ENCODE measurements at regions not wholly inside any gene's neighbourhood (a gene's known extent, or its start where the extent isn't known, plus 50 kb on each side); places are given as distances from the start of the nearest gene placed in this dataset.

DNA sequence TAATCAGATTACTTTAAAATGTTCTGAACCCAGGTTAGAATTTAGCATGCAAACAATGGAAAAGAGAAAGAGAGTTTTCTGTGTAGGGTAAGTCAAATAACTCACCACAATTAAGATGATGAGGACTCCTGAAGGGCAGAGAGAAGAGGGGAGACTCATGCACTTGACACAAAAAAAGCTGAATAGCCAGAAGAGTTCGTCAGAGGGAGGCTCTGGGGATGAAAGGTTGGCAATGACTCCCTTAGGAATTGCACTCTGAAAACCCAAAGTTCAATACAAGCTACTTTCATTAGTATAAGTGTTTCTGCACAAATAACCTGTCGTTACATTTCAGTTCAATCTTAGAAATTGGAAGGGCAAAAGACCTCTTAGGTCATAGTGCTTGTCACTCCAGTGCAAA, 434.4 kb upstream of the PCDH9 start:
- no peak for FAIRE-seq
- no peaks in the 10 kb centered on the region for H3K36me3 ChIP-seq (ENCODE audit: control insufficient read depth, insufficient read depth, low read length)
- H3K27me3 ChIP-seq (ENCODE audit: control insufficient read depth, insufficient read depth, low read length), result no peaks in the 10 kb centered on the region
- TF ChIP-seq, protein P1, sequence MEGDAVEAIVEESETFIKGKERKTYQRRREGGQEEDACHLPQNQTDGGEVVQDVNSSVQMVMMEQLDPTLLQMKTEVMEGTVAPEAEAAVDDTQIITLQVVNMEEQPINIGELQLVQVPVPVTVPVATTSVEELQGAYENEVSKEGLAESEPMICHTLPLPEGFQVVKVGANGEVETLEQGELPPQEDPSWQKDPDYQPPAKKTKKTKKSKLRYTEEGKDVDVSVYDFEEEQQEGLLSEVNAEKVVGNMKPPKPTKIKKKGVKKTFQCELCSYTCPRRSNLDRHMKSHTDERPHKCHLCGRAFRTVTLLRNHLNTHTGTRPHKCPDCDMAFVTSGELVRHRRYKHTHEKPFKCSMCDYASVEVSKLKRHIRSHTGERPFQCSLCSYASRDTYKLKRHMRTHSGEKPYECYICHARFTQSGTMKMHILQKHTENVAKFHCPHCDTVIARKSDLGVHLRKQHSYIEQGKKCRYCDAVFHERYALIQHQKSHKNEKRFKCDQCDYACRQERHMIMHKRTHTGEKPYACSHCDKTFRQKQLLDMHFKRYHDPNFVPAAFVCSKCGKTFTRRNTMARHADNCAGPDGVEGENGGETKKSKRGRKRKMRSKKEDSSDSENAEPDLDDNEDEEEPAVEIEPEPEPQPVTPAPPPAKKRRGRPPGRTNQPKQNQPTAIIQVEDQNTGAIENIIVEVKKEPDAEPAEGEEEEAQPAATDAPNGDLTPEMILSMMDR (IDR thresholded peaks at IDR 0.05; ENCODE audit: insufficient read depth, low read length, severe bottlenecking), result no peak
- no peak for DNase-seq (ENCODE audit: low read depth)
- no peak overlapping the region for H3K4me3 ChIP-seq (ENCODE audit: low read depth, low read length)

DNA sequence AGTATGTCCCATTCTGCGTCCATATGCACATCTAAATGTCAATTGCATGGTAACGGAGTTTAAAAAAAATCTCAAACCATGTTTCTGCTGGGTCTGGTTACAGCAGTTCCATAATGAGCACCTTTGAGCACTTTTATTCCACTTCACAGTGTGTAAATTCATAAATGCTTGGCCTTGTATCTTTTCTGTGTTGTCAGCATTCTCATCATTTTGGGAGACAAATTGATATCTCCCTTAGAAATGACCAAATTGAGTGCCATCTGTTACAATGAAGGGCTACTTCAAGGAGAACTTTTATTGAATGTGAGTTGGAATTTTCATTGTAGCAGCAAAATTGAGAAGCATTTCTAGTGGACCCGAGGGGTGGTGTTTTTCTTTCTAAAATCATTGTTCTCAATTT, 432.9 kb upstream of the PCDH9 start:
- H3K4me3 ChIP-seq (ENCODE audit: low read depth, low read length), result no peak overlapping the region
- no peaks in the 10 kb centered on the region for H3K36me3 ChIP-seq (ENCODE audit: control insufficient read depth, insufficient read depth, low read length)
- no peaks in the 10 kb centered on the region for H3K27me3 ChIP-seq (ENCODE audit: control insufficient read depth, insufficient read depth, low read length)
- DNase-seq (ENCODE audit: low read depth) (no peak), FAIRE-seq (no peak)
- TF ChIP-seq, protein P1 (IDR thresholded peaks at IDR 0.05; ENCODE audit: insufficient read depth, low read length, severe bottlenecking), result no peak

DNA sequence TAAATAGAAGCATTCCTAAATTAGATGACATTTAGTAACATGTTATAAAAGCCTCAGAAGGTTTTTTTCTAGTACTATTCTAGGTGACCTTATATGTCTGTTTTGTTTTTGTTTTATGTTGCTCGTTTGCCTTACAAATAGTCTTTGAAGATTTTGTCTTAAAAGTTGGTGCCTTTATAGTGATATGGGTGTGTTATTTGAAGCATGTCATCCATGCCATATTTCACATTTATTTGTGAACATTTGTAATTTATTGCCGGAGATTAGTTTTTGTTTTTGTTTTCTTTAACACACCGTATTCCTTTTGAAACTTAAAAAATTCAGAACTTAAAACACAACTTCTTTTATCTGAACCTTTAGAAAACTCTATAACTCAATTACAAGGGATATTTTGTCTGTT, 422.8 kb upstream of the PCDH9 start:
- H3K27me3 ChIP-seq (ENCODE audit: control insufficient read depth, insufficient read depth, low read length), result no peaks in the 10 kb centered on the region
- H3K4me3 ChIP-seq (ENCODE audit: low read depth, low read length), result no peak overlapping the region
- FAIRE-seq, result no peak
- TF ChIP-seq, protein P1 (IDR thresholded peaks at IDR 0.05; ENCODE audit: insufficient read depth, low read length, severe bottlenecking), result no peak
- DNase-seq (ENCODE audit: low read depth), result no peak
- no peaks in the 10 kb centered on the region for H3K36me3 ChIP-seq (ENCODE audit: control insufficient read depth, insufficient read depth, low read length)

DNA sequence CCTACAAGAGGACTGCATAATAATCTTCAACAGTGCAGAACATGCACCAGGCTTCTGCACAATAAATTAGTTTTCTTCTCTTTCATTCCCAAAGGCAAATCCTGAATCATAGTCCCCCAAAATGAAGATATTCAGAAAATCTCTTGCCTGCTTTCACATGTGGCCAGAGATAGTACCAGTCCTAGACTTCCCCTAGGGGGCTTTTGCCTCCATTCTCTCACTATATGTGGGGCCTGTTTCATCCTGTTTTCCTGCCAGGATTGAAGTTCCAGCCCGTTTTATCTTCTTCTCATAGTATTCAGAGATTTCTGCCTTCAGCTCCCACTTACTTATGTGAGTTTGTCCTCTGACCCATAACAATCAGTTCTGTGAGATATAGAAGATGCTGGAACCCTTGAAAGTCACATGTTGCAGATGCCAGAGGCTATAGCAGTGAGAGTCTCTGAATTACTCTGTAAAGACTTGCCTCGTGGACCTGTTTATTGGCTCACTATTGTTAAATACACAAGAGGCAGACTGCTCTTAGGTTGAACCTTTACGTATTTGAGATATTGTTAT, 421.9 kb upstream of the PCDH9 start:
- Histone ChIP-seq H3K4me3 (ENCODE audit: low read depth, low read length) (no peak overlapping the region), H3K36me3 (ENCODE audit: control insufficient read depth, insufficient read depth, low read length) (no peaks in the 10 kb centered on the region), H3K27me3 (ENCODE audit: control insufficient read depth, insufficient read depth, low read length) (no peaks in the 10 kb centered on the region)
- TF ChIP-seq, protein P1 (IDR thresholded peaks at IDR 0.05; ENCODE audit: insufficient read depth, low read length, severe bottlenecking), result no peak
- no peak for FAIRE-seq
- no peak for DNase-seq (ENCODE audit: low read depth)

DNA sequence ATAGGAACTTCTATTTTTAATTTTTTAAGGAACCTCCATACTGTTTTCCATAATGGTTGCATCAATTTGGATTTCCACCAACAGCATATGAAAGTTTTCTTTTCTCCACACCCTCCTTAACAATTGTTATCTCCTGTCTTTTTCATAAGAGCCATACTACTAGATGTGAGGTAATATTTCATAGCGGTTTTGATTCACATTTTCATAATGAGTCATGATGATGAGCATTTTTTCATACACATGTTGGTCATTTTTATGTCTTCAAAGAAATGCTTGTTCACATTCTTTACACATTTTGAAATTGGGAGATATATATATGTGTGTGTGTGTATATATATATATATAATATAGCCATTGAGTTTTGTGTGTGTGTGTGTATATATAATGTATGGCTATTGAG, 420.3 kb upstream of the PCDH9 start:
- FAIRE-seq (no peak), DNase-seq (ENCODE audit: low read depth) (no peak)
- TF ChIP-seq, protein P1 (IDR thresholded peaks at IDR 0.05; ENCODE audit: insufficient read depth, low read length, severe bottlenecking), result no peak
- Histone ChIP-seq H3K36me3 (ENCODE audit: control insufficient read depth, insufficient read depth, low read length) (no peaks in the 10 kb centered on the region), H3K4me3 (ENCODE audit: low read depth, low read length) (no peak overlapping the region), H3K27me3 (ENCODE audit: control insufficient read depth, insufficient read depth, low read length) (no peaks in the 10 kb centered on the region)

DNA sequence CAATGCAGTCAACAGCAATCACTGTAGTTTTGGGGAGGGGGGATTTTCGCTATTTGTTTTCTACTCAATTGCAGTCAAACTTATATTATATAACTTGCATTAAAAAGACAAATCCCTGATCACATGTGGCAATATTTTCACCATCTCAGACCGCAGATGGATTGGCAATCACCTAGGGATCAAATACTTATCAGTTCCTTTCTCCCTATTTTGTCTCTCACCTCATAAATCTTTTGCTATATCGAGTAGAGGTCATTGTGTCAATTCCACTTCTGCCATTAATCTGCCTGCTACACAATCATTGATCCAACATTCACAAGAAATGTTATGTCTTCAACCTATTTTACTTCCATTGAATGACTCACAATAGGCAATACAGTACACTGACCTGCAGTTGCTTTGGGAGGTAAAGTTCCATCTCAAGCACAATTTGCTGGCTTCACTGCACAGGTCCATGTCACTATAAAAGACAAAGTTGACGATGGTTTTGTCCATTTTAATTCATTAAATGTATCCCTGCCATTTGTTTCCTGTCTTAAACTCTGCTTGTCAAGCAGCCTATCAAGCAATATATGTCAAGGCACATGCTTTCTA, 415.8 kb upstream of the PCDH9 start:
- no peak for FAIRE-seq

More for the DNA sequence above, 415.8 kb upstream of the PCDH9 start:
- TF ChIP-seq, protein P1 (IDR thresholded peaks at IDR 0.05; ENCODE audit: insufficient read depth, low read length, severe bottlenecking), result no peak
- Histone ChIP-seq H3K4me3 (ENCODE audit: low read depth, low read length) (no peak overlapping the region), H3K36me3 (ENCODE audit: control insufficient read depth, insufficient read depth, low read length) (no peaks in the 10 kb centered on the region), H3K27me3 (ENCODE audit: control insufficient read depth, insufficient read depth, low read length) (no peaks in the 10 kb centered on the region)
- DNase-seq (ENCODE audit: low read depth), result no peak
